Vagina (tissue), 2 donors: ENCODE measurements at regions not wholly inside any gene's neighbourhood (a gene's known extent, or its start where the extent isn't known, plus 50 kb on each side); places are given as distances from the start of the nearest gene placed in this dataset.

ENCODE experiments used
- CTCF ChIP-seq, 3 experiments: fragments of 450-650 bp in 2 of 3; fragments of 200-600 bp in 1 of 3; sonication (generic) in 1 of 3; IDR thresholded peaks; one replicate each; pipeline ENCODE4 v1.5.1; 2017 to 2019; ENCODE audit warnings: antibody characterized with exemption in 3 of 3, mild to moderate bottlenecking in 2 of 3, moderate library complexity in 2 of 3
- POLR2A ChIP-seq, 2 donors: fragments of 450-650 bp; IDR thresholded peaks; one replicate each; pipeline ENCODE4 v1.6.1; 2017; ENCODE audit warnings: antibody characterized with exemption in 2 of 2, mild to moderate bottlenecking in 2 of 2, moderate library complexity in 2 of 2
- POLR2AphosphoS5 ChIP-seq, 2 donors: sonication (generic); formaldehyde crosslinking; IDR thresholded peaks; one replicate each; pipeline ENCODE4 v1.9.0; 2017; ENCODE audit warnings: antibody characterized with exemption in 2 of 2, mild to moderate bottlenecking in 2 of 2, low read depth in 1 of 2; ENCODE audit not compliant: insufficient read depth in 1 of 2

GRCh38 chr7:156577645-156578577, 62.7 kb upstream of the RNF32 start:
- TF ChIP-seq CTCF (IDR thresholded peaks at IDR 0.05) (no peak), POLR2A (IDR thresholded peaks at IDR 0.05) (no peak), POLR2AphosphoS5 (IDR thresholded peaks at IDR 0.05; ENCODE audit: insufficient read depth in 1 of 2, low read depth in 1 of 2) (no peak)
